Endothelial cell (in vitro differentiated cells): ENCODE measurements at regions not wholly inside any gene's neighbourhood (a gene's known extent, or its start where the extent isn't known, plus 50 kb on each side); places are given as distances from the start of the nearest gene placed in this dataset.

ENCODE experiments used
- DNase-seq: peaks from one replicate; pipeline ENCODE4 v3.0.0; 2021; ENCODE audit warnings: low spot score
- H3K27ac Mint-ChIP-seq: one replicate; pipeline ENCODE4 v1.8.0; 2021; ENCODE audit warnings: mixed read lengths, inconsistent platforms; ENCODE audit not compliant: unreplicated experiment
- H3K27me3 Mint-ChIP-seq: one replicate; pipeline ENCODE4 v1.8.0; 2021; ENCODE audit warnings: mild to moderate bottlenecking, moderate library complexity, mixed read lengths, inconsistent platforms; ENCODE audit not compliant: unreplicated experiment
- H3K36me3 Mint-ChIP-seq: one replicate; pipeline ENCODE4 v1.8.0; 2021; ENCODE audit warnings: mild to moderate bottlenecking, low read depth, mixed read lengths, inconsistent platforms; ENCODE audit not compliant: unreplicated experiment
- H3K4me1 Mint-ChIP-seq: one replicate; pipeline ENCODE4 v1.8.0; 2021; ENCODE audit warnings: mild to moderate bottlenecking, mixed read lengths, inconsistent platforms; ENCODE audit not compliant: unreplicated experiment
- H3K4me3 Mint-ChIP-seq: one replicate; pipeline ENCODE4 v1.8.0; 2021; ENCODE audit warnings: mild to moderate bottlenecking, mixed read lengths, inconsistent platforms; ENCODE audit not compliant: unreplicated experiment
- H3K9me3 Mint-ChIP-seq: one replicate; pipeline ENCODE4 v1.8.0; 2021; ENCODE audit warnings: mixed read lengths, inconsistent platforms; ENCODE audit not compliant: unreplicated experiment
- TF ChIP-seq, protein P1 (sequence below): fragments of 200-600 bp; sonication (generic); IDR thresholded peaks from one replicate; pipeline ENCODE4 v1.5.0; 2021; ENCODE audit warnings: antibody characterized with exemption; ENCODE audit not compliant: unreplicated experiment

DNA sequence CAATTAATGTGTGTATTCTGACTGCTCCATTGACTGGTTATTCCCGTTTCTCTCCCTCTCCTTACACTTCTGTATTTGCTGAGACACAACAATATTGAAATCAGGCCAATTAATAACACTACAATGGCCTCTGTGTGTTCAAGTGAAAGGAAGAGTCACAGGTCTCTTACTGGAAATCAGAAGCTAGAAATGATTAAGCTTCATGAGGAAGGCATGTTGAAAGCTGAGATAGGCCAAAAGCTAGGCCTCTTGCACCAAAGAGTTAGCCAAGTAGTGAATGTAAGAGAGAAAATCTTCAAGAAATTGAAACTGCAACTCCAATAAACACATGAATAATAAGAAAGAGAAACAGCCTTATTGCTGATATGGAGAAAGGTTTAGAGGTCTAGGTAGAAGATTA lies 489.5 kb upstream of the CITED2 start:
- TF ChIP-seq, protein P1, sequence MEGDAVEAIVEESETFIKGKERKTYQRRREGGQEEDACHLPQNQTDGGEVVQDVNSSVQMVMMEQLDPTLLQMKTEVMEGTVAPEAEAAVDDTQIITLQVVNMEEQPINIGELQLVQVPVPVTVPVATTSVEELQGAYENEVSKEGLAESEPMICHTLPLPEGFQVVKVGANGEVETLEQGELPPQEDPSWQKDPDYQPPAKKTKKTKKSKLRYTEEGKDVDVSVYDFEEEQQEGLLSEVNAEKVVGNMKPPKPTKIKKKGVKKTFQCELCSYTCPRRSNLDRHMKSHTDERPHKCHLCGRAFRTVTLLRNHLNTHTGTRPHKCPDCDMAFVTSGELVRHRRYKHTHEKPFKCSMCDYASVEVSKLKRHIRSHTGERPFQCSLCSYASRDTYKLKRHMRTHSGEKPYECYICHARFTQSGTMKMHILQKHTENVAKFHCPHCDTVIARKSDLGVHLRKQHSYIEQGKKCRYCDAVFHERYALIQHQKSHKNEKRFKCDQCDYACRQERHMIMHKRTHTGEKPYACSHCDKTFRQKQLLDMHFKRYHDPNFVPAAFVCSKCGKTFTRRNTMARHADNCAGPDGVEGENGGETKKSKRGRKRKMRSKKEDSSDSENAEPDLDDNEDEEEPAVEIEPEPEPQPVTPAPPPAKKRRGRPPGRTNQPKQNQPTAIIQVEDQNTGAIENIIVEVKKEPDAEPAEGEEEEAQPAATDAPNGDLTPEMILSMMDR = no peak
- Mint-ChIP-seq H3K27me3 (peaks cover 3% of the 10 kb centered on the region), H3K4me3 (no peak overlapping the region), H3K27ac (no peak overlapping the region), H3K4me1 (no peaks in the 10 kb centered on the region), H3K9me3 (no peaks in the 10 kb centered on the region), H3K36me3 (no peaks in the 10 kb centered on the region)
- DNase-seq = no peak

DNA sequence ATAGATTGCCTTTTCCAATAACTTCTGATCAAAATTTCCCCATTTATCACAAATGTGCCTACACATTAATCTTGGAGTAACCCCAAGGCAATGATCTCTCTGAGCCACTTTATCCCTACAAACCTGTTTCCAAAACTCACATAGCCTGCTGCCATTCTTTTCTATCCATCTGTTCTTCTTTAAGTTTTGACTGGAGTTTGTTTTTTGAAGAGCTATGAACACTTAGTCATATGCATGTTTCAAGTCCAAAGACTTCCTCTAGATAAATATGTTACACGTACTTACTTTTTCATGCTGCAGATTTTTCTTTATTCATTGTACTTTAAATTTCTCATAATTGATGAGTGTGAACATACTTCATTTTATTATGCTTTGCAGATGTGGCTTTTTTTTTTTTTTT lies 488.9 kb upstream of the CITED2 start:
- H3K27me3 Mint-ChIP-seq = peaks cover 3% of the 10 kb centered on the region
- H3K36me3 Mint-ChIP-seq = no peaks in the 10 kb centered on the region
- DNase-seq = no peak

DNA sequence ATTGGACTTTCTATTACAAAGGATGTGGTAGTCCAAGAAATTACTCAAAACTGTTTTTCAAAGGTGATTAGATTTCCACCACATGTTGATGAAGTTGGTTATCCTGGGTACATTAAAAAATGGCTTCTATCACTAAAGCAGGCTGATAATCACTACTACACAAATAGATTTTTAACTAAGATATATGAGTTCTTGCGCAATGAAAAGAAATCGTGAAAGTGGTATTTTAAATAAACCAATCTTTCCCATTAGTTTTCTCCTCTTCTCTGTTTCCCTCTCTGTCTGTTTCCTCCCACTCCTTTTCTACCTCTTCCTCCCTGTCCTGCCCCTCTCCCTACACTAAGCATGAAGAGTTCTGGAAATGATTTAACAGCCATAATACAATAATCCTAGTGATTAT lies 487.9 kb upstream of the CITED2 start:
- H3K36me3 Mint-ChIP-seq = no peaks in the 10 kb centered on the region
- no peaks in the 10 kb centered on the region for H3K9me3 Mint-ChIP-seq
- H3K27ac Mint-ChIP-seq = no peak overlapping the region
- H3K27me3 Mint-ChIP-seq = peaks cover 3% of the 10 kb centered on the region
- TF ChIP-seq, protein P1 = no peak
- H3K4me1 Mint-ChIP-seq = no peaks in the 10 kb centered on the region
- H3K4me3 Mint-ChIP-seq = no peak overlapping the region
- no peak for DNase-seq

More for the DNA sequence above, 488.9 kb upstream of the CITED2 start:
- H3K4me1 Mint-ChIP-seq = no peaks in the 10 kb centered on the region
- no peak overlapping the region for H3K4me3 Mint-ChIP-seq
- H3K27ac Mint-ChIP-seq = no peak overlapping the region
- TF ChIP-seq, protein P1 = no peak
- no peaks in the 10 kb centered on the region for H3K9me3 Mint-ChIP-seq

DNA sequence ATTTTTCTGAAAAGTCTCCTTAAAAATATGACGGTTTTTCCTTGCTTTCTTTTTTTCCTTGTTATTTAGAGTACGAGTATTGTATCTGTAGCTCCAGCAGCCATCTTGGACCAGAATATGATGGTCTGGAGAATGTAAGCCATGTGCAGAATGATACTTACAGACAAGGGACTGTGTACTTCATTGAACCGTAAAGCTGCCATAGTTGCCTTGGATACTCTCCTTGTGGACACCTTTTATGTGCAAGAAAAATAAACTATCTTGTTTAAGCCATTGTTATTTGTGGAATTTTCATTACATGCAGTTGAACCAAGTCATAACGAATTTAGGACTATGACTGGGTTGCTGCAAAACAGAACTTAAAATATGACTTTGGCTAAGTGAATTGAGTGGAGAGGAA lies 485.8 kb upstream of the CITED2 start:
- no peak overlapping the region for H3K4me3 Mint-ChIP-seq
- no peaks in the 10 kb centered on the region for H3K36me3 Mint-ChIP-seq
- TF ChIP-seq, protein P1 = no peak
- DNase-seq = no peak
- peaks cover 3% of the 10 kb centered on the region for H3K27me3 Mint-ChIP-seq
- no peak overlapping the region for H3K27ac Mint-ChIP-seq
- H3K9me3 Mint-ChIP-seq = no peaks in the 10 kb centered on the region
- H3K4me1 Mint-ChIP-seq = no peaks in the 10 kb centered on the region

DNA sequence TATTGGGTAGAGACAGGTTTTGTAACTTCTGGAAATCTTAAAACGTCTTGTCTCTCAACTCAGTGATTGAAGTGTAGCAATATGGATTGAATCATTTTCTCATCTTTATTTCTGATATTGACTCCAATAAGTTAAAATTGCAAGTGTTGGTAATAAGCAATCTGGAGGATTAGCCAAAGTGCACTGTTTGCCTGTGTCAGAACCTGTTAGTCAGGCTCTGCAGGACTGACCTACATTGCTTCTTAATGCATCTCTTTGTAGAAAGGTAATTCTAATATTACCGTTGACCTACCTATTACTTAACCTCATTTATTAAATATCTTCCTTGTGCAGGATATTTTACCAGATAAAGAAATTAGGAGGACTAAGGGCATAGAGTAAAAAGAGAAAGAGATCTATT lies 484.0 kb upstream of the CITED2 start:
- no peak for DNase-seq
- Mint-ChIP-seq H3K9me3 (no peaks in the 10 kb centered on the region), H3K4me3 (no peak overlapping the region), H3K4me1 (no peaks in the 10 kb centered on the region), H3K27me3 (peaks cover 3% of the 10 kb centered on the region), H3K27ac (no peak overlapping the region), H3K36me3 (no peaks in the 10 kb centered on the region)
- TF ChIP-seq, protein P1 = no peak
